ENCODE measurements at regions not wholly inside any gene's neighbourhood (a gene's known extent, or its start where the extent isn't known, plus 50 kb on each side); places are given as distances from the start of the nearest gene placed in this dataset.

GRCh38 chr12:89020689-89021088 lies 331.6 kb downstream of the DUSP6 start:
- TF ChIP-seq CTCF (conservative IDR thresholded peaks at IDR 0.05 in 1 of 2, IDR thresholded peaks at IDR 0.05 in 1 of 2; ENCODE audit: extremely low read depth in 1 of 2, insufficient read depth in 1 of 2, low read depth in 1 of 2, low read length in 2 of 2) (no peak), EZH2 (IDR thresholded peaks at IDR 0.05; ENCODE audit: borderline replicate concordance, low read length) (no peak)

All from mammary epithelial cell (primary cell).